WTC11 (cell line): ENCODE measurements at regions not wholly inside any gene's neighbourhood (a gene's known extent, or its start where the extent isn't known, plus 50 kb on each side); places are given as distances from the start of the nearest gene placed in this dataset.

Experiments used
- ATF3 ChIP-seq: sonication (generic); formaldehyde crosslinking; conservative IDR thresholded peaks from 2 replicates; pipeline ENCODE4 v1.8.1; 2022; ENCODE audit warnings: mild to moderate bottlenecking, missing genetic modification reagents
- CREB1 ChIP-seq: sonication (generic); formaldehyde crosslinking; IDR thresholded peaks from 2 replicates; pipeline ENCODE4 v1.8.0; 2023; ENCODE audit warnings: mild to moderate bottlenecking, missing genetic modification reagents
- CTCF ChIP-seq: fragments of 200-600 bp; IDR thresholded peaks from 2 replicates; pipeline ENCODE4 v1.8.0; 2022; ENCODE audit warnings: antibody characterized with exemption
- E2F4 ChIP-seq: sonication (generic); formaldehyde crosslinking; IDR thresholded peaks from 2 replicates; pipeline ENCODE4 v1.8.1; 2022; ENCODE audit warnings: low read depth, mild to moderate bottlenecking, moderate library complexity, missing genetic modification reagents, borderline replicate concordance
- FOXP1 ChIP-seq: sonication (generic); formaldehyde crosslinking; IDR thresholded peaks from 2 replicates; pipeline ENCODE4 v1.8.0; 2022; ENCODE audit warnings: missing genetic modification reagents, mild to moderate bottlenecking, moderate library complexity, borderline replicate concordance
- JUN ChIP-seq: sonication (generic); formaldehyde crosslinking; IDR thresholded peaks from 2 replicates; pipeline ENCODE4 v1.8.0; 2023; ENCODE audit warnings: mild to moderate bottlenecking, missing genetic modification reagents
- MAX ChIP-seq: sonication (generic); formaldehyde crosslinking; IDR thresholded peaks from 2 replicates; pipeline ENCODE4 v1.8.0; 2022; ENCODE audit warnings: mild to moderate bottlenecking, missing genetic modification reagents
- NFE2L1 ChIP-seq: sonication (generic); formaldehyde crosslinking; IDR thresholded peaks from 2 replicates; pipeline ENCODE4 v1.8.1; 2023; ENCODE audit warnings: missing genetic modification reagents
- NFYB ChIP-seq: sonication (generic); formaldehyde crosslinking; conservative IDR thresholded peaks from 2 replicates; pipeline ENCODE4 v1.8.0; 2022; ENCODE audit warnings: low read depth, missing genetic modification reagents
- SP1 ChIP-seq: sonication (generic); formaldehyde crosslinking; conservative IDR thresholded peaks from 2 replicates; pipeline ENCODE4 v1.8.1; 2022; ENCODE audit warnings: missing genetic modification reagents
- TEAD1 ChIP-seq: sonication (generic); formaldehyde crosslinking; IDR thresholded peaks from 2 replicates; pipeline ENCODE4 v1.8.0; 2022; ENCODE audit warnings: mild to moderate bottlenecking, missing genetic modification reagents
- ZBTB43 ChIP-seq: sonication (generic); formaldehyde crosslinking; IDR thresholded peaks from 2 replicates; pipeline ENCODE4 v1.8.1; 2023; ENCODE audit warnings: mild to moderate bottlenecking, missing genetic modification reagents
- ZNF219 ChIP-seq: sonication (generic); formaldehyde crosslinking; IDR thresholded peaks from 2 replicates; pipeline ENCODE4 v1.8.0; 2023; ENCODE audit warnings: missing genetic modification reagents, mild to moderate bottlenecking, borderline replicate concordance
- ZSCAN18 ChIP-seq: fragments of 250-450 bp; sonication (Bioruptor Pico); IDR thresholded peaks from 2 replicates; pipeline ENCODE4 v2.1.2; 2022; ENCODE audit warnings: mild to moderate bottlenecking, moderate library complexity

- TF ChIP-seq JUN (CRISPR knock-in tag) (no peak), CTCF (no peak), ZSCAN18 (CRISPR knock-in tag) (no peak), ZNF219 (CRISPR knock-in tag) (no peak), ATF3 (CRISPR knock-in tag) (no peak), FOXP1 (CRISPR knock-in tag) (no peak), NFE2L1 (CRISPR knock-in tag) (no peak), CREB1 (CRISPR knock-in tag) (no peak), MAX (no peak), SP1 (CRISPR knock-in tag) (no peak), TEAD1 (CRISPR knock-in tag) (no peak), NFYB (CRISPR knock-in tag) (no peak), ZBTB43 (CRISPR knock-in tag) (no peak), E2F4 (CRISPR knock-in tag) (no peak)
Observed at GRCh38 chr2:172285760-172286159, 141.6 kb upstream of the ITGA6 start.
